HG03575 (cell line): ENCODE measurements at regions not wholly inside any gene's neighbourhood (a gene's known extent, or its start where the extent isn't known, plus 50 kb on each side); places are given as distances from the start of the nearest gene placed in this dataset.

Experiments used
- ATAC-seq: cut with Tn5 transposase; IDR thresholded peaks from one replicate; pipeline ENCODE4 v1.9.1; 2021; ENCODE audit not compliant: unreplicated experiment, insufficient number of reproducible peaks, low FRiP score; ENCODE audit errors: extremely low read depth

- ATAC-seq: no peak
Observed at GRCh38 chr21:16571594-16571993, 841.8 kb downstream of the USP25 start.

GRCh38 chr21:16572032-16572431 lies 842.2 kb downstream of the USP25 start:
- ATAC-seq: no peak

- no peak for ATAC-seq
Observed at GRCh38 chr21:16573578-16573977, 843.8 kb downstream of the USP25 start.

- ATAC-seq: no peak
Observed at GRCh38 chr21:16577975-16578374, 848.2 kb downstream of the USP25 start.

GRCh38 chr21:16578912-16579311 lies 849.1 kb downstream of the USP25 start:
- ATAC-seq: no peak

GRCh38 chr21:16579538-16579937 lies 849.8 kb downstream of the USP25 start:
- ATAC-seq: no peak

GRCh38 chr21:16580661-16581060 lies 850.9 kb downstream of the USP25 start:
- ATAC-seq: no peak

GRCh38 chr21:16583556-16583955 lies 853.8 kb downstream of the USP25 start:
- ATAC-seq: no peak

- no peak for ATAC-seq
Observed at GRCh38 chr21:16584756-16585155, 855.0 kb downstream of the USP25 start.

- ATAC-seq: no peak
Observed at GRCh38 chr21:16585896-16586295, 856.1 kb downstream of the USP25 start.

GRCh38 chr21:16587141-16587581 lies 857.4 kb downstream of the USP25 start:
- no peak for ATAC-seq

- no peak for ATAC-seq
Observed at GRCh38 chr21:16587681-16588375, 858.0 kb downstream of the USP25 start.

- ATAC-seq: no peak
Observed at GRCh38 chr21:16588433-16588860, 858.7 kb downstream of the USP25 start.

- ATAC-seq: no peak
Observed at GRCh38 chr21:16589006-16589898, 859.5 kb downstream of the USP25 start.

- ATAC-seq: no peak
Observed at GRCh38 chr21:16590186-16590585, 860.4 kb downstream of the USP25 start.

GRCh38 chr21:16590641-16591292 lies 861.0 kb downstream of the USP25 start:
- ATAC-seq: no peak

- ATAC-seq: no peak
Observed at GRCh38 chr21:16592381-16592780, 862.6 kb downstream of the USP25 start.

- ATAC-seq: no peak
Observed at GRCh38 chr21:16594191-16594590, 864.4 kb downstream of the USP25 start.

GRCh38 chr21:16596369-16596768 lies 866.6 kb downstream of the USP25 start:
- no peak for ATAC-seq

GRCh38 chr21:16597753-16598152 lies 868.0 kb downstream of the USP25 start:
- ATAC-seq: no peak
